GM18499 (cell line): ENCODE measurements at regions not wholly inside any gene's neighbourhood (a gene's known extent, or its start where the extent isn't known, plus 50 kb on each side); places are given as distances from the start of the nearest gene placed in this dataset.
"Not testable (repeated sequence)": the region's sequence is repeated elsewhere in the genome, so short reads cannot be mapped to it uniquely, and the experiment has no call there.

Experiments used
- ATAC-seq: cut with Tn5 transposase; IDR thresholded peaks from one replicate; pipeline ENCODE4 v1.9.1; 2021; ENCODE audit warnings: moderate number of reproducible peaks; ENCODE audit not compliant: insufficient read depth, unreplicated experiment

DNA sequence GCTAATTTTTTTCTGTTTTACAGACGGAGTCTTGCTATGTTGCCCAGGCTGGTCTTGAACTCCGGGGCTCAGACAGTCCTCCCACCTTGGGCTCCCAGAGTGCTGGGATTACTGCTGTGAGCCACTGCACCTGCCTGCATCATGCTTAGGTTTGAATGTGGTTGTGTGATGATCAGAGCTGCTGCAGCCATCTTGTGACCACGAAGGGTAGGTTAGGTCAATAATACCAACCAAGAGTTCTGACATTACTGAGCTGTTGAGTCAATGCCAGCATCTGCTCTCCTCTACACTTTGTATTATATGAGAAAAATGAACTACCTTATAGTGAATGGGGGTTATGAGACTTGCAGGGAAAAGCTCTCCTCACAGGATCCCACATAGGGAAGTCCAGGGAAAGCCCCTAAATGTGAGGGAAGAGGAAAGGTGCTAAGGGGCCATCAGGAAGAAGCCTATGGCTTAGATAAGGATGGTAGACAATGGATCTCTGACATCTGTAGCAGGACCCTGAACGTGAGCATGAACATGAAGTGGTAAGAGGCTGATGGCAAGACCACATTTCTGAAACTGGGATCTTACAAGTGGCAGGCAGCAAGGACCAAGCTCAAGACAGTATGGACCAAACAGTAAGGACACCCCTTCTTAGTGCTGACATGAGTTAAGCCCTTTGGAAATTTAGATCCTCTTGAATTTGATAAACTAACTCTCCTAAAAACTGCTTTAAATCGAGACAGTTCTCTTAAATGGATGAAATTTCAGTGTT, 75.7 kb upstream of the ZNF169 start:
- no peak for ATAC-seq

DNA sequence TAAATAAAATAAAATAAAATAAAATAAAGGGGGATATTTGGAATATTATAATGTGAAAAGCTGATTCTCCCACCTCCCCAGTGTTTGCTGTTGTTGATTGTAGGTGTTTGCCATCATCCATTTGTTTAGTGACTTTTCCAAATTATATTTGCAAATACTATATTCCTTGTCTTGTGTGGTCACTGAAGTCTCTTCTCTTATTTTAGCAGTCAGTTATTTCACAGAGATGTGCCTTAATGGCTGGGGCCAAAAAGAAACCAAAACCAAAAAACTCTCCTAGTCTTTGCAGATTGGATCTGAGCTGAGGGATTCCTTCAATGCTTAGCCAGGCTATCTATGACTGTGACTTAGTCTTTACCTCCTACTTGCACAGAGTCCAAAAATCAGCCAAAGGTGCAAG, 70.9 kb upstream of the ZNF169 start:
- no peak for ATAC-seq

DNA sequence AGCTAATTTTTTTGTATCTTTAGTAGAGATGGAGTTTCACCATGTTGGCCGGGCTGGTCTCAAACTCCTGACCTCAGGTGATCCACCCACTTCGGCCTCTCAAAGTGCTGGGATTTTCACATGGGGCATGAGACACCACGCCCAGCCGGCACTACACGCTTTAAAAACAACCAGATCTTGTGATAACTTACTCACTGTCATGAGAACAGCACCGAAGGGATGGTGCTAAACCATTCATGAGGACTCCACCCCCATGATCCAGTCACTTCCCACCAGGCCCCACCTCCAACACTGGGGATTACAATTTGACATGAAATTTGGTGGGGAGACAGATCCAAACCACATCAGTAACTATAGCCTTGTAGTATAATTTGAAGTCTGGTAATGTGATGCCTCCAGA, 67.4 kb upstream of the ZNF169 start:
- not testable (repeated sequence) for ATAC-seq

DNA sequence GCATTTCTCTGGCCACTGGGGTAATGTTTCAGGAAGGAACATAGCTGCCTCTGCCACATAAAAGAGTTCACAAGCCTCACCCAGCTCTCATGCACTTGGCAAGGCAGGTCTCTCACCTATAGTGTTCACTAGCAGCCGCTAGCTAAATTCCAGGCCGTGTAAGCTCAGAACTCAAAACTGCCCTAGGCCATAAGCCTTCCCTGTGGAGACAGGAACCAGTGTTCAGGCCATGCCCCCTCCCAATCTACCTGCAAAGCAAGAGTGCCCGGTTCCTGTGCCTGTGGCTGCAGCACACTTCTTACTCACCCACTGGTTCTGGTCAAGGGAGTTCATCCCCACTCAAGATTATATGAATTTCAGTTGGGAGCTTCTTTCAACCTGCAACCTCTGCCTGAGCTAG, 60.7 kb upstream of the ZNF169 start:
- no peak for ATAC-seq

DNA sequence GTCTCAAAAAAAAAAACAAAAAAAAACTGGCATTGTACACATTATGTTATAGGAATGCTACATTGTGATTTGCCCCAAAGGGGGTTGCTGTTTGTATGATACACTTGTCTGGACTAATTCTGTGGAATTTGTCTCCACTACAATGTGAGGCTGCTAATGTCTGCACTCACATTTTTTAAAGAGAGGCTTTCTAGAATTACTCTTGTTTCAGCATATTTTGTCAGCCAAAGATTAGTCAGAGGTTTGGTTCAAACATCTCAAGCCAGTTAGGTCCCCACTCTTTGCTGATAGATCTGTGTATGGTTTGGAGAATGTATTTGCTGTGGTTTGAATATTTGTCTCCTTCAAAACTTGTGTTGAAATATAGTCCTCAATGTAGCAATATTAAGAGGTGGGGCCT, 59.3 kb upstream of the ZNF169 start:
- ATAC-seq: no peak

DNA sequence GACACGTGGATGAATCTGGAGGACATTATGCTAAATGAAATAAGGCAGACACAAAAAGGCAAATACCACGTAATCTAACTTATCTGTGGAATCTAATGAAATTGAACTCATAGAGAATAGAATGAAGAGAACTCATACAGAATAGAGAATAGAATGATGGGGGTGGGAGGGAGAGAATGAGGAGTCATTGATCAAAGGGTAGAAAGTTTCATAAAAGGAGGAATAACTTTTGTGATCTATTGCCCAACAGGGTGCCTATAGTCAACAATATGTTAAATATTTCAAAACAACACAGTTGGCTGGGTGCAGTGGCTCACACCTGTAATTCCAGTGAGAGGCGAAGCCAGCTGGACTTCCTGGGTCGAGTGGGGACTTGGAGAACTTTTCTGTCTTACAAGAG, 54.9 kb upstream of the ZNF169 start:
- no peak for ATAC-seq

DNA sequence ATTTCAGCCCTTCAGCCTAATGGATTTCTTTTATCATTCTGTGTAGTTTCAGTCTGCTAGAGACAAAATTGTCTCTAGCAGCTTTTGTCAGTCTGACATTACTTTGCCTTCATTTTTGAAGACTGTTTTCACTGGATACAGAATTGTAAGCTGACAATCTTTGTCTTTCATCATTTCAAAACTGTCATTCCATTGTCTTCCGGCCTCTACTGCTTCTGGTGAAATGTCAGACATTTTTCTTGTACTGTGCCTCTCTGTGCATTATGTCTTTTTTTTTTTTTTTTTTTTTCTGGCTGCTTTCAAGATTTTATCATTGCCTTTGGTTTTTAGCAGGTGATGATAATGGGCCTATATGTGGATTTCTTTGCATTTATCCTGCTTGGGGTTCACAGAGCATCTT, 51.3 kb upstream of the ZNF169 start:
- ATAC-seq: no peak
